HUES64 (cell line): ENCODE measurements at regions not wholly inside any gene's neighbourhood (a gene's known extent, or its start where the extent isn't known, plus 50 kb on each side); places are given as distances from the start of the nearest gene placed in this dataset.
"Not testable (repeated sequence)": the region's sequence is repeated elsewhere in the genome, so short reads cannot be mapped to it uniquely, and the experiment has no call there.

ENCODE experiments used
- H3K27ac ChIP-seq: 2 replicates; pipeline ENCODE4 v1.7.0; 2013; ENCODE audit warnings: low read depth, low read length, inconsistent platforms
- H3K27me3 ChIP-seq: 2 replicates; pipeline ENCODE4 v1.6.1; 2013; ENCODE audit warnings: mild to moderate bottlenecking, low read length; ENCODE audit not compliant: insufficient read depth
- H3K36me3 ChIP-seq: 2 replicates; pipeline ENCODE4 v1.6.1; 2013; ENCODE audit warnings: mild to moderate bottlenecking, low read length; ENCODE audit not compliant: insufficient read depth
- H3K4me1 ChIP-seq: 2 replicates; pipeline ENCODE4 v1.6.1; 2013; ENCODE audit warnings: mild to moderate bottlenecking, low read length, moderate library complexity; ENCODE audit not compliant: insufficient read depth
- H3K4me3 ChIP-seq: 2 replicates; pipeline ENCODE4 v1.5.1; 2013; ENCODE audit warnings: mild to moderate bottlenecking, low read length, moderate library complexity
- H3K9ac ChIP-seq: 2 replicates; pipeline ENCODE4 v1.6.1; 2013; ENCODE audit warnings: mild to moderate bottlenecking, low read depth, low read length
- H3K9me3 ChIP-seq: 2 replicates; pipeline ENCODE4 v1.6.1; 2013; ENCODE audit warnings: low read depth, low read length; ENCODE audit not compliant: insufficient read depth
- WGBS: fragments of 150-250, 120-280 bp; methylation state at CpG from one replicate; pipeline ENCODE4 v1.1.7; 2013; ENCODE audit warnings: missing lambda C conversion rate; 5-methylcytosine and 5-hydroxymethylcytosine counted together

GRCh38 chr13:72638059-72638815 lies 89.2 kb downstream of the MZT1 start:
- Histone ChIP-seq H3K36me3 (no peaks in the 10 kb centered on the region), H3K9me3 (no peaks in the 10 kb centered on the region), H3K27me3 (no peaks in the 10 kb centered on the region), H3K9ac (no peak overlapping the region; the same call in 1 of the 2 replicates), H3K27ac (peak overlapping the region; percentile 71), H3K4me3 (no peak overlapping the region), H3K4me1 (peaks cover 38% of the 10 kb centered on the region)
- 42% methylated on average over 7 of the region's 7 CpGs for WGBS

GRCh38 chr13:72637561-72637960 lies 89.9 kb downstream of the MZT1 start:
- no peaks in the 10 kb centered on the region for H3K9me3 ChIP-seq
- H3K36me3 ChIP-seq, result no peaks in the 10 kb centered on the region
- H3K27ac ChIP-seq, result peak overlapping the region; percentile 66; the same call in 1 of the 2 replicates
- H3K27me3 ChIP-seq, result no peaks in the 10 kb centered on the region
- H3K9ac ChIP-seq, result peak overlapping the region; percentile 0; the same call in 1 of the 2 replicates
- H3K4me1 ChIP-seq, result peaks cover 38% of the 10 kb centered on the region
- WGBS, result 50% methylated on average over 3 of the region's 4 CpGs
- no peak overlapping the region for H3K4me3 ChIP-seq

GRCh38 chr13:72634859-72635258 lies 92.6 kb downstream of the MZT1 start:
- WGBS, result 90% methylated on average over 1 of the region's 1 CpG

GRCh38 chr13:72622546-72622945 lies 104.9 kb downstream of the MZT1 start:
- Histone ChIP-seq H3K9me3 (no peaks in the 10 kb centered on the region), H3K9ac (no peak overlapping the region), H3K36me3 (no peaks in the 10 kb centered on the region), H3K27me3 (no peaks in the 10 kb centered on the region), H3K4me1 (peaks cover 9% of the 10 kb centered on the region; the same call in 1 of the 2 replicates), H3K27ac (no peak overlapping the region), H3K4me3 (no peak overlapping the region)
- 99% methylated on average over 2 of the region's 2 CpGs for WGBS

More at GRCh38 chr13:72634859-72635258, 92.6 kb downstream of the MZT1 start:
- Histone ChIP-seq H3K4me3 (no peak overlapping the region), H3K27ac (no peak overlapping the region), H3K9me3 (no peaks in the 10 kb centered on the region), H3K4me1 (peaks cover 34% of the 10 kb centered on the region), H3K36me3 (no peaks in the 10 kb centered on the region), H3K9ac (no peak overlapping the region), H3K27me3 (no peaks in the 10 kb centered on the region)

- no peak overlapping the region for H3K9ac ChIP-seq
- WGBS, result 92% methylated on average over 1 of the region's 2 CpGs
- no peaks in the 10 kb centered on the region for H3K36me3 ChIP-seq
- no peak overlapping the region for H3K4me3 ChIP-seq
- H3K27me3 ChIP-seq, result no peaks in the 10 kb centered on the region
- peaks cover 9% of the 10 kb centered on the region; the same call in 1 of the 2 replicates for H3K4me1 ChIP-seq
- no peak overlapping the region for H3K27ac ChIP-seq
- no peaks in the 10 kb centered on the region for H3K9me3 ChIP-seq
Measured at GRCh38 chr13:72620874-72621273, 106.6 kb downstream of the MZT1 start.

- Histone ChIP-seq H3K4me1 (peaks cover 9% of the 10 kb centered on the region; the same call in 1 of the 2 replicates), H3K36me3 (no peaks in the 10 kb centered on the region), H3K9me3 (no peaks in the 10 kb centered on the region), H3K4me3 (no peak overlapping the region), H3K27ac (no peak overlapping the region), H3K27me3 (no peaks in the 10 kb centered on the region), H3K9ac (no peak overlapping the region)
- 92% methylated on average over 1 of the region's 1 CpG for WGBS
Measured at GRCh38 chr13:72617951-72618350, 109.5 kb downstream of the MZT1 start.

GRCh38 chr13:72617186-72617585 lies 110.2 kb downstream of the MZT1 start:
- WGBS, result 94% methylated on average over 2 of the region's 2 CpGs

GRCh38 chr13:72610251-72610891 lies 117.1 kb downstream of the MZT1 start:
- H3K9ac ChIP-seq, H3K4me1 ChIP-seq, H3K36me3 ChIP-seq, H3K4me3 ChIP-seq, H3K27me3 ChIP-seq, H3K27ac ChIP-seq, H3K9me3 ChIP-seq: not testable (repeated sequence)
- WGBS, result 87% methylated on average over 29 of the region's 29 CpGs

More at GRCh38 chr13:72617186-72617585, 110.2 kb downstream of the MZT1 start:
- Histone ChIP-seq H3K4me3 (no peak overlapping the region), H3K27ac (no peak overlapping the region), H3K9ac (no peak overlapping the region), H3K27me3 (no peaks in the 10 kb centered on the region), H3K9me3 (no peaks in the 10 kb centered on the region), H3K4me1 (peaks cover 9% of the 10 kb centered on the region; the same call in 1 of the 2 replicates), H3K36me3 (no peaks in the 10 kb centered on the region)

GRCh38 chr13:72599178-72599743 lies 128.2 kb downstream of the MZT1 start:
- H3K9ac ChIP-seq, result no peak overlapping the region
- no peak overlapping the region for H3K27ac ChIP-seq
- no peaks in the 10 kb centered on the region for H3K27me3 ChIP-seq
- H3K9me3 ChIP-seq, result no peaks in the 10 kb centered on the region
- no peak overlapping the region for H3K4me3 ChIP-seq
- WGBS, result 59% methylated on average over 3 of the region's 3 CpGs
- H3K4me1 ChIP-seq, result peaks cover 6% of the 10 kb centered on the region; the same call in 1 of the 2 replicates
- H3K36me3 ChIP-seq, result no peaks in the 10 kb centered on the region

GRCh38 chr13:72590091-72590740 lies 137.2 kb downstream of the MZT1 start:
- Histone ChIP-seq H3K4me3 (no peak overlapping the region), H3K36me3 (no peaks in the 10 kb centered on the region), H3K9me3 (no peaks in the 10 kb centered on the region), H3K27me3 (no peaks in the 10 kb centered on the region), H3K9ac (no peak overlapping the region), H3K27ac (no peak overlapping the region), H3K4me1 (no peaks in the 10 kb centered on the region)
- 90% methylated on average over 1 of the region's 1 CpG for whole genome bisulfite sequencing

- Histone ChIP-seq H3K4me3 (no peak overlapping the region), H3K36me3 (no peaks in the 10 kb centered on the region), H3K9ac (no peak overlapping the region), H3K27ac (no peak overlapping the region), H3K4me1 (no peaks in the 10 kb centered on the region), H3K27me3 (no peaks in the 10 kb centered on the region), H3K9me3 (no peaks in the 10 kb centered on the region)
- WGBS, result 95% methylated on average over 3 of the region's 3 CpGs
Measured at GRCh38 chr13:72586518-72586917, 140.9 kb downstream of the MZT1 start.
